Breast epithelium (tissue), 3 donors: ENCODE measurements at regions not wholly inside any gene's neighbourhood (a gene's known extent, or its start where the extent isn't known, plus 50 kb on each side); places are given as distances from the start of the nearest gene placed in this dataset.

Source experiments
- CTCF ChIP-seq, 3 donors: fragments of 450-650 bp; IDR thresholded peaks; one replicate each; pipeline ENCODE4 v1.5.1; 2016 to 2017; ENCODE audit warnings: antibody characterized with exemption in 3 of 3, mild to moderate bottlenecking in 3 of 3, moderate library complexity in 3 of 3
- POLR2AphosphoS5 ChIP-seq, 3 donors: sonication (generic); formaldehyde crosslinking; IDR thresholded peaks; one replicate each; pipeline ENCODE4 v1.6.1; 2017; ENCODE audit warnings: antibody characterized with exemption in 3 of 3

DNA sequence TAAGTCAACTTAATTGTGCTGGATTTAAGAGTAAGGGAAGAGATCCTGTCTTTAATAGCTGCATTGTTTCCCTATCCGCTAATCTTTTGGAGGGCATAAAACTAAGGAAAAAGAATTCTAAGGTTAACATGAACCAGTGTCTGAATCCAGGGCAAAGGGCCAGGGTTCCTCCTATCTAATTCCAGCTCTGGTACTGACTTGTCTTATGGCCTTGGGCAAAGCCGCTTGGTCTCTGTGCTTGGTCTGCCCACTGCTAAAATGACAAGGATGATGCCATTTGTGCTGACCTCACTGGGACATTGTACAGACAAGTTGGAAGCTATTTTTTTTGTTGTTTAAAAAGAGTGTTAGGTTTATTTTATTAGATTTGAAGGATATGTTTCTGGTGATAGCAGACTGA lies 334.7 kb upstream of the PIK3R1 start:
- TF ChIP-seq POLR2AphosphoS5 (IDR thresholded peaks at IDR 0.05): peak in 2 of 3 donors; percentile 21 to 48
- no peak for TF ChIP-seq CTCF (IDR thresholded peaks at IDR 0.05)
